COLO829 (cell line): ENCODE measurements at regions not wholly inside any gene's neighbourhood (a gene's known extent, or its start where the extent isn't known, plus 50 kb on each side); places are given as distances from the start of the nearest gene placed in this dataset.

Source experiments
- DNase-seq: peaks from one replicate; pipeline ENCODE4 v3.0.0; 2012; ENCODE audit warnings: low spot score

- DNase-seq = no peak
These were observed 678.0 kb upstream of the GRM7 start for GRCh38 chr3:6182909-6183308.

DNA sequence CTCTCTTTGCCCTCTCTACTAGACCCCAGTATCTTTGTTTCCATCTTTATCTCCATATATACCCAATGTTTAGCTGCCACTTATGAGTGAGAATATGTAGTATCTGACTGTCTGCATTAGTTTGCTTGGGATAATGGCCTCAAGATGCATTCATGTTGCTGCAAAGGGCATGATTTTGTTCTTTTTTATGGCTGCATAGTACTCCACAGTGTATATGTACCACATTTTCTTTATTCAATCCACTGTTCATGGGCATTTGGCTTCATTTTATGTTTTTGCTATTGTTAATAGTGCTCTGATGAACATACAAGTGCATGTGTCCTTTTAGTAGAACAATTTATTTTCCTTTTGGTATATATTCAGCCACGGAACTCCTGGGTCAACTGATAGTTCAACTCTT lies 671.5 kb upstream of the GRM7 start:
- DNase-seq = no peak

GRCh38 chr3:6204891-6205290 lies 656.0 kb upstream of the GRM7 start:
- no peak for DNase-seq

GRCh38 chr3:6216135-6217026 lies 644.5 kb upstream of the GRM7 start:
- DNase-seq = no peak

GRCh38 chr3:6220447-6220846 lies 640.5 kb upstream of the GRM7 start:
- DNase-seq = no peak

DNA sequence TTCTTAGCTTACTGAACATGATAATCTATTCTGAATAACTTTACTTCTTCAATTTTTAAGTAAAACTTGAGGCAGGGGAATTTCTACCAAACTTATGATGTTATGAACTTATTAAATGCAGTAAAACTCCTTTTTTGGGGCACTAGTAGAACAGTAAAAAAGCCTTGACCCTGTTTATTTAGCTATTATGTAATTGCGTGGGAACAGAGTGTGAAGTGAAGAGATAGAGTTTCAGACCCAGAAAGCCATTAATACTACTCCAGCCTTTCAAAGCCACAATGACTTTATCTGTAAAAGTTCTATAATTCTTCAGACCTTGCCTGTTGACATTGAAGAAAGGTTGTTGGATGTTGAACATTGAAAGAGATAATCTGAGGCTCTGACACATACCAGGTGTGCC lies 638.8 kb upstream of the GRM7 start:
- DNase-seq = no peak

GRCh38 chr3:6223572-6223971 lies 637.3 kb upstream of the GRM7 start:
- DNase-seq = no peak

DNA sequence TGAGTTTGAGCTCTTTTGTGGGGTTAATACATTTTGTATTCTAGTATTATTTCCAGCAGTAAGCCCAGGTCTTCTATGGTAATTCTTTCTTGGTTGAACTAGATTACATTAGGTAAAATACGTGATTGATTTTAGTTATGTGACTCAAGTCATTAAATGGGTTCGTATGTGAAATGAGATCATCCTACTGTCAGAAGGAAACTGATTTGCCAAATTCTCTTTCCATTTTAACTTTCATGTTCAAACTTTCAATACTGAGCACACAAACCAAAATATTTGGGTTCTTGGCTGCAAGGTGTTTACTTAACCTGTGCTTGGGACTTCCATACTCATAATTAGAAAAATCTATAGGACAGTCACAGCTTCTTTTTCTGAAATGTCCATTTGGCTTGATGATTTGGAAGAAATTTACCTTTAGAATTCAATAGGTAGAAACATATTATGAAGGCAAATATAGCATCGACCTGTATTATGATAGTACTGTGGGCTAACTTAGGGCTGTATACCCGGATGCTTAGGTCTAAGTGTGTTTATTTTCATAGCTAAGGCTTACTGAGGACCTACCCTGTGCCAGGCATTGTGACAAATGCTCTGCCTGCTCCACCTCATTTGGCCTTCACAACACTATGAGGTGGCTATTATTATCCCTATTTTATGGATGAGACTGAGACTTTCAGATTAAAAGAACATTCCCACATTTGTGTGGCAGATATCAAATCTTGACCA lies 631.8 kb upstream of the GRM7 start:
- DNase-seq = no peak

DNA sequence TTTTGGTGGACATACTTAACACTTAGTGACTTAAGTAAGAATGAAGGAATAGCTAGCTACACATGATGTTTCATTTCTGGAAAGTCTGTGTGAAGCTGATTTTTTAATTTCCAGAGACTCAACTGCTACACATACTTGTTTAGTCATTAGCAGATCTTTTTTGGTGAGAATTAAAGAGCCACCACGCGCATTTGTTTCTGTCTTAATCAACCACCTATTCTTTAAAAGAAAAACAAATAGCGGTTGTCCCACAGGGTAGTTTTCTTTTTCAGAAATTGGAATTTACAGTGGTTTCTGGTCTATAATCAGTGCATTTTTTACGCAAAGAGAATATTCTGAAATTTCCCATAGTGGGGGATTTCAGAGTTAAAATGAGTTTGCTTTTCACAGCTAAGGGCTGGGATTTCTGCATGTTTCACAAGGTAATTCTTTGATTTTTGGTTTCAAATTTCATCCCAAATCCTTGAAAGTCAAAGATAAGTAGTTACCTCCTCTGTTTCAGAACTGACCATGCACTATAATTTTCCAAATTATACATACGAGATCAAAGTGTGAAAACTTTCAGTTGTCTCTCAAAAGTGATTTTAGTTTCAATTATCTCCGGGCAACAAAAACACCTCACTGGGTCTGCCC lies 631.0 kb upstream of the GRM7 start:
- no peak for DNase-seq

DNA sequence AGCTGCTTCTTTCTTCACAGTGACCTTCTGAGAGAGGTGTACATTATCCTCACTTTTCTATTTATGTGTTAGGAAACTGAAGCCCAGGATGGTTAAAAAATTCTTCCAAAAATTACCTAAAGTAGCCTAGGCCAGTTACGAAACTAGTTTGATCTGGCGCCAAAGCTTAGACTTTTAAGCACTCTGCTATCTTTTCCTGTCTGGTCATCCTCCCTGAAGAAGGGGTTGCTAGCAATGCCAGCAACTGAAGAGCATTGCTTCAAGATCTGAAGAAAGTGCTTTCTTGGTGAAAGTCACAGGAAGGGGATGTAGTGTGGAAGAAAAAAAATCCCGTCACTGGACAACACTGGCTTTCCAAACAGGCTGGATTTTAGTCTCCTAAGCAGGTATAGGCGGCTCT lies 618.8 kb upstream of the GRM7 start:
- no peak for DNase-seq

GRCh38 chr3:6248528-6248927 lies 612.4 kb upstream of the GRM7 start:
- no peak for DNase-seq

DNA sequence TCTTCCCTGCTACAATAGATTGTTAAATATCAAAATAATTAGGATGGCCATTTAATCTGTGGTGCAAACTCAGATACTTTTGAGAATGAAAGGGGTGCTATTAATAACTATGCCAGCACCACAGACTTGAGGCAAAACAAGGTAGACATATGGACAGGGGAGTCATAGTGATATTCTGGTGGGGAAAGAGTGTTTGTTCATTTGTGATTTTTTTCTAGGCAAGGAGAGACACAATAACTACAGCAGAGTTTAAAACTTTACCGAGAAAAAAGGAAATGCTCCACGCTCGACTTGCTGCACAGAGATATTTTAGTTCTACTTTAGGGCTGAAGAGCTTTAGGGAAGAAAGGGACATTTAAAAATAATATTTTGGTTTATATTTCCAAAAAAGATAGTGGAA lies 611.2 kb upstream of the GRM7 start:
- DNase-seq = no peak

- DNase-seq = no peak
These were observed 610.7 kb upstream of the GRM7 start for GRCh38 chr3:6250167-6250566.

DNA sequence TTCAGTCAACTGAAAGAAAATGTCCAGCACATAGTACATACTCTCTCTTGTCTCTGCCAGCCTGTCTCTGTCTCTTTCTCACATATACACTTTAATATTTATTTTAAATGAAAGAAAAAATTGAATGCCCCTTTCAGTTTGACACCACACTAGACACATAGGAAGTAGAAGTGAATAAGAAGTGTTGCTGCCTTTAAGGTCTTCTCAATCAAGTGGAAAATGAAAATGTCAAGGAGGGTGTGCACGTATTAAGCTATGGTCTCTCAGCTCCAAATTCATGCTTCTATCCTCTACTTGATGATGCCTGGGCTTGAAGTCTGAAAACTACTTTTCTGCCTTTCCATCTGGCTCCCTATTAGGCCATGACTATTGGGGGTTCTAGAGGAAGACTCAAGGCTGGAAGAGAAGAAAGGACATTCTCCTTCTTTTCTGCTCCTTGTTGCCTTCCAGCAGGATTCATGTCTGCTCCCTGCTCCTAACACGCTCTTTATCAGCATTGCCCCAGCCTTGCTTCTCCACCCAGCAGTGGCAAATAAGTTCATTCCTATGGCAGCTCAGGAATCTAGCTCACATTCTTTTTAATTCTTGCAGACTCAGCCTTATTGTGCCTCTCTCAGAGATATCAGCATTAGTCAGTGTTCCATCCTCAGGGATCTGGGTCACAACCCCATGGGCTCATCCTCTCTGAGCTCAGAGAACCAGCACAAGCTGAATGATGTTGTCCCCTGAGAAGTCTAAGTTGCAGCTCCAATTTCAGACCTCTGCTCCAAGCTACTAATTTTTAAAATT lies 609.1 kb upstream of the GRM7 start:
- no peak for DNase-seq

GRCh38 chr3:6254490-6254889 lies 606.4 kb upstream of the GRM7 start:
- no peak for DNase-seq

DNA sequence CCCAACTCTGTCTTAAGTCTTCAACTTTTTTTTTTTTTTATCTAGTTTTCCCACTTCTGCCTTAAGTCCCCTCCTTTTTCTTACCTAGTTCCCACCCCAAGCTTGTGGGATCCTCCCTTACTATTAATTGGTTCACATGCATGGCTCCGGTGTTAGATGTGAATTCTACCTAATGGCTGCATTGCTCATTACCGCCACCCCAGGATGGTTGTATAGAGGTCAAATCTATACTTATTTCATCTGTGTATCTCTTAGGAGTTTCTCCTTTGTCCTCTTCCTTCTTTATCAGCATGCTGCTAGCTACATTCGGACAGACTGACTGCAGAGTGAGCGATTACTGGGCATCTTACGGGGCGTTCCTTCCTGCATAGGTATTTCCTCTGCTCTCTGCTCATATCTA lies 605.7 kb upstream of the GRM7 start:
- no peak for DNase-seq

DNA sequence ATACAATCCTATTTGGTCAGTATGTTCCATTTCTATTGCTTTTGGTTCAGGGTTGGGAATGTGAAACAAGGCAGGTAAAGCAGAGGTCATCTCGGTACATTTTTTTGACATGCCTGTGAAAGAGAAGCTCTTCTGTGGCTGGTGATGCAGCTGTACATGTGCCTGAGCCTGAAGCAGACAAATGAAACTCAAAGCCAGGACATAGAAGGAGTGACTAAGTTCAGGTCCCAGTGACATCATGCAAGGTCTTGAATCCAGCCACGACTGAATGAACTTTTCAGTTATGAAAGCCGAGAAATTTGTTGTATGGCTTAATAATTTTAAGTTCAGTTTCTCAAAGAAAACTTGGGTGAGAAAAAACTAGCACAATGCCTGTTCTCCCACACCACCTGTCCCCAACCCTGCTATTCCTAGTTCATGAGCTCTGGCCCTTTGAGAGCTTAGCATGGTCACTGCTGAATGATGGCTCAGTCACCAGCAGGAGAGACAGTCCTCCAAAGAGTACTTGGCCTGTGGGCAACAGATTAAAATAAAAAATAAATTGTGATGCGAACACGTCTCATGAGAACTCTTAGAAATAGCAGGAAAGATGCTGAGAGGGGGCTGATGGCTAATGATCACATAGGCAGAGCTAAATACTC lies 600.2 kb upstream of the GRM7 start:
- no peak for DNase-seq

- no peak for DNase-seq
These were observed 598.9 kb upstream of the GRM7 start for GRCh38 chr3:6262010-6262409.

DNA sequence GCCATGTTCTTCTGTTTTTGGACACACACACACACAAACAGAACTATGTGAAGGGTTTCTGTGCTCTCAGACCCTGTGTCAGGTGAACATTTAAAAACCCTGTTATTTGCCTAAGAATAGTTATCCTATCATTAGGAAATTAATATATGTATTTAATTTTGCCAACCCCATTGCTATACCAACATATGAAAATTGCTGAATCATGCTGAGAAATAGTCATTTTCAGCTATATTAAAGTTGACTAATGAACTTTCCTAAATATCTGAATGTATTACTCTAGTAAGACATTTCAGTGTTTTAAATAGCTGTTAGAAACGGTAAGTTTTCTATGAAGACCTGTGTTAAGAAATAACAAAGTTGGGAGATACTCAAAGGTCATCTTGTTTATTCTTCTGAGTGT lies 596.9 kb upstream of the GRM7 start:
- DNase-seq = no peak

DNA sequence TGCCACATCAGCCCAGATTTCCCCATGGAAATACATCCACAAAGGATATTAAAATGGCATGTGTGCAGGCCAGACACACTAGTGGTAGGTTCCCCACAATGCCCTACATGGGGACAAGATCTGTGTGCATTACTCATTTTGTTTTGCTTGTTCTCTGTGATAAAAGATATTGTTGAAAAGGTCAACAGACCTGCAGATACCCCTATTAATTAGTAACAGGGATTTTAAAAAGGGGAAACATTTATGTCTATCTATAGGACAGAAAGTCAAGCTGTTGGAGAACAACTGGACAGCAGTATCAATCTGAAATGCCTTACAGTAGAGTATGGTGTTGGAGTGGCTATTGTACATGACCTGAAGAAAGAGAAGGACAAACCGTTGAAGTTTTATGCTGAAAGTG lies 596.0 kb upstream of the GRM7 start:
- no peak for DNase-seq

- no peak for DNase-seq
These were observed 594.8 kb upstream of the GRM7 start for GRCh38 chr3:6266135-6266534.

DNA sequence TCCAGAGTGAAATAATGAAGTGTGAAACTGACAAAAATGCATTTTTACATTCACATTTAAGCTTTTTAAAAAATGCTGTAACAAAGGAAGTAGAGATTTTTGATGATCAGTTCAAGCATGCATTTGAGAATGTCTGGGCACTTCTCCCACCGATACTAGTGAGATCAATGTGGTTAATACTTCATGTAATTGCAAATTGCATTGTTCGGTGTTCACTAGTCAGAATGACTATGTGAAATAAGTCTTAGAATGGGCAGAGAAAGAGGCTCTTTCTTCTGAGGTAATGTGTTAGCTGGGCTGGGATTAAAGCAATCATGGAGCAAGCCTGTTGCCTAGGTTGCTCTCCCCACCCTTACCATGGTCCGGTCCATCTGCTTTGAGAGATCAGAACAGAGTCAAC lies 587.0 kb upstream of the GRM7 start:
- no peak for DNase-seq
